ENCODE measurements at regions not wholly inside any gene's neighbourhood (a gene's known extent, or its start where the extent isn't known, plus 50 kb on each side); places are given as distances from the start of the nearest gene placed in this dataset.

DNA sequence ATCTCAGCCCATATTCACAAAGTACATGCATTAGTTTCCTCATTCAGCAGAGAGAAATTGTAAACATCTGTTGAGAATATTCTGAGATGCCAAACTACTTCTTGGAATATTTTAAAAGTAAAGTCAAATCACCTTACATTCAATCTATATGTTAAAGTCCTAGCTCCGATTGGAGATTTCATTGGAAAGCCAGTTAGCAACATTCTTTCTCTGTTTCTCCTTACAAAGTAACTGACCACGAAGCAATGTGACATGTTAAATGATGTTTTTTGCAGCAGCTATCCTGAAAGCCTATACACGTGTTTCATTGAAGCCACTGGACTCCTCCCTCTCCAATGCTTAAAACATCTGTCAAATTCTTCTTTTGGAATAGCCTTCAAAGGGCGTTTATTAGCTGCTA lies 379.1 kb upstream of the CCNH start:
- Mint-ChIP-seq H3K4me1 (no peaks in the 10 kb centered on the region), H3K27me3 (peaks cover 4 to 19% of the 10 kb centered on the region in 2 donors), H3K27ac (no peak overlapping the region), H3K4me3 (no peak overlapping the region), H3K36me3 (no peaks in the 10 kb centered on the region), H3K9me3 (no peaks in the 10 kb centered on the region)
- WGBS (ENCODE audit: insufficient coverage) = 20% methylated on average over 1 of the region's 4 CpGs
- POLR2A ChIA-PET = no interaction called here
- Histone ChIP-seq H3K4me3 (ENCODE audit: control insufficient read depth in 1 of 2, extremely low read depth in 1 of 2, low read length in 1 of 2) (no peak overlapping the region), H3K27ac (ENCODE audit: low read length) (no peak overlapping the region), H3K27me3 (replicated peaks in 1 of 2; ENCODE audit: control insufficient read depth in 2 of 2, extremely low read depth in 1 of 2, insufficient read depth in 2 of 2, low read length in 1 of 2) (no peaks in the 10 kb centered on the region), H3K9me3 (no peaks in the 10 kb centered on the region), H3K4me1 (ENCODE audit: control insufficient read depth in 1 of 2, extremely low read depth in 1 of 2, insufficient read depth in 2 of 2, low read length in 2 of 2) (no peaks in the 10 kb centered on the region), H3K36me3 (ENCODE audit: control insufficient read depth in 2 of 2, extremely low read depth in 1 of 2, insufficient read depth in 1 of 2, low read length in 1 of 2) (no peaks in the 10 kb centered on the region)
- DNase-seq (no peak), ATAC-seq (replicated peaks in 1 of 4) (no peak)
- CTCF ChIA-PET = no interaction called here

DNA sequence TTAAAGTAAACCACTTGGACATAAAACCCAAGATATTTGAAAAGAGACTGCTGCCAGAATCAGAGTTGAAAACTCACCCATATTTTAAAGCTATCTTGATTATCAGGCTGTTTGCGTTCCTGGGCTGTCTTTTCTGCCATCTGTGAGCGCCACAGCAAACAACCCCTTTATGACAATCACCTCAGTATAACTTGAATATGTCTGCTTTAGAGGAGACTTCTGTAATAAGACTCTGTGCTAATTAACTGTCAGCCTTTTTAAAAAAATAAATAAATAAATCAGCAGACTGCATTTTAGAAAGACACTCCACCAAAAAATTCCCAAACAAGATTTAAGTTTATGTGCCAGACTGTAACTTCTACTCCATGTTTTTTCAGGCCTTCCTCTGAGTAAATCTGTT lies 375.7 kb upstream of the CCNH start:
- Mint-ChIP-seq H3K4me3 (no peak overlapping the region), H3K36me3 (no peaks in the 10 kb centered on the region), H3K27ac (peak overlapping the region in 1 of 2 donors; percentile 41), H3K9me3 (no peaks in the 10 kb centered on the region), H3K4me1 (no peaks in the 10 kb centered on the region), H3K27me3 (peaks cover 11 to 13% of the 10 kb centered on the region in 2 donors)
- CTCF ChIA-PET = interaction anchor here in 1 of 2 donors (0.6 to 1.0 kb wide), 2 partner anchors 22 to 907 kb away, joined by 3 read pairs; no protein-coding TSS in a partner anchor
- Histone ChIP-seq H3K27me3 (replicated peaks in 1 of 2; ENCODE audit: control insufficient read depth in 2 of 2, extremely low read depth in 1 of 2, insufficient read depth in 2 of 2, low read length in 1 of 2) (no peaks in the 10 kb centered on the region), H3K27ac (ENCODE audit: low read length) (no peak overlapping the region), H3K4me1 (ENCODE audit: control insufficient read depth in 1 of 2, extremely low read depth in 1 of 2, insufficient read depth in 2 of 2, low read length in 2 of 2) (no peaks in the 10 kb centered on the region), H3K9me3 (no peaks in the 10 kb centered on the region), H3K4me3 (ENCODE audit: control insufficient read depth in 1 of 2, extremely low read depth in 1 of 2, low read length in 1 of 2) (no peak overlapping the region), H3K36me3 (ENCODE audit: control insufficient read depth in 2 of 2, extremely low read depth in 1 of 2, insufficient read depth in 1 of 2, low read length in 1 of 2) (no peaks in the 10 kb centered on the region)
- WGBS (ENCODE audit: insufficient coverage) = no CpG with 5 or more reads among the region's 2 CpGs
- POLR2A ChIA-PET = interaction anchor here (0.6 kb wide), 2 partner anchors 23 to 59 kb away, joined by 4 to 9 read pairs; no protein-coding TSS in a partner anchor
- ATAC-seq (replicated peaks in 1 of 4) (no peak), DNase-seq (no peak)

DNA sequence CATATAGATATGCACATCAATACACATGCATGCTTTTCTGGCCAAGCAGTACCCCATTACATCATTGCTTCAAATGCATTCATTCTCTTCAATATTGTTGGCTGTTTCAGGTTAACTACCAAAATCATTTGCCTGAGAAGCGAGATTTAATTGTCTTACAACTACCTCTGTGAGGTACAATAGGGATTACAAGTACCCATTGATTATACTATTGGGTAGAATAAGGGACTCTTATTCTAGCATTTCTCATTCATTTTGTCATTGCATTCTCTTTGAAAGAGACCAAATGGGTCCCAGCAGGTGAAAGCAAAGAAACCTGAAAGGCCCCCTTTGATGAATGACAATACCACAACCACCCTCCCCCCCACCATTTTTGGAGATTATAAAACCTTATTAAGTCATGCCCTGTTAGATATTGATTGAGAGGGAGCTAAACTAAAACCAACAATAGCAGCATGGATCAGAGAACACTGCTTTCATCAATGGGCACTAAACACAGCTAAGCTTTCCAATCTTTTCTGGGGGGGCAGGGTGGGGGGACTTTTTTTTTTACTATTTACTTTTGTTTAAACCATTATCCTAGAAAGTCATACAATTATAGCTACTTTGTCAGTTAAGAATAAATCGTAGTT lies 375.0 kb upstream of the CCNH start:
- H3K9me3 Mint-ChIP-seq = no peaks in the 10 kb centered on the region
- H3K27me3 Mint-ChIP-seq = peaks cover 14 to 18% of the 10 kb centered on the region in 2 donors
- H3K36me3 Mint-ChIP-seq = no peaks in the 10 kb centered on the region
- ChIA-PET CTCF (interaction anchor here in 1 of 2 donors (1.0 to 1.5 kb wide), 2 partner anchors 21 to 903 kb away, joined by 3 to 7 read pairs; no protein-coding TSS in a partner anchor), POLR2A (interaction anchor here (0.6 kb wide), 3 partner anchors 22 to 1737 kb away, joined by 4 to 9 read pairs (median 5); no protein-coding TSS in a partner anchor)
- no peak overlapping the region for H3K4me3 Mint-ChIP-seq
- no peak overlapping the region for H3K4me3 ChIP-seq (ENCODE audit: control insufficient read depth in 1 of 2, extremely low read depth in 1 of 2, low read length in 1 of 2)
- H3K9me3 ChIP-seq = no peaks in the 10 kb centered on the region
- DNase-seq (no peak), ATAC-seq (replicated peaks in 1 of 4) (no peak)
- H3K36me3 ChIP-seq (ENCODE audit: control insufficient read depth in 2 of 2, extremely low read depth in 1 of 2, insufficient read depth in 1 of 2, low read length in 1 of 2) = no peaks in the 10 kb centered on the region
- H3K27ac ChIP-seq (ENCODE audit: low read length) = no peak overlapping the region
- no peak overlapping the region for H3K27ac Mint-ChIP-seq
- no CpG with 5 or more reads among the region's 2 CpGs for WGBS (ENCODE audit: insufficient coverage)
- H3K4me1 ChIP-seq (ENCODE audit: control insufficient read depth in 1 of 2, extremely low read depth in 1 of 2, insufficient read depth in 2 of 2, low read length in 2 of 2) = no peaks in the 10 kb centered on the region
- H3K4me1 Mint-ChIP-seq = no peaks in the 10 kb centered on the region
- H3K27me3 ChIP-seq (replicated peaks in 1 of 2; ENCODE audit: control insufficient read depth in 2 of 2, extremely low read depth in 1 of 2, insufficient read depth in 2 of 2, low read length in 1 of 2) = peaks cover 0 to 4% of the 10 kb centered on the region in 2 experiments

DNA sequence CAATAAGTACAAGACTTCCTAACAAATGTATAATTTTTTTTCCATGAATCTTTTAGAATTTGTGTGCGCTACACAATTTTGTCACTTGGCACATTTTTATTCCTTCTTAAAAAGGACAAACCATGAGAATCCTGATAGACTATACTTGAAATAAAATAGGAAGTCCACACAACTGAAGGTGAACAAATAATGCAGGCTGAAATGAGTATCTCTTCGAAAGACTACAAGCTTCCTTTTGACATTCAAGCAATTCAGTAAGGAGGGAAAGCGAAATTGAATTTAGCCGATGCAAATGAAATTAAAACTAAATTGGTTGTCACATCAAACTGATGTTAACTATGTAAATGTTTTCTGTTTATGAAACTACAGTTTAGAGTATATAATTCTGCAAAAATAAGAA lies 374.4 kb upstream of the CCNH start:
- Mint-ChIP-seq H3K9me3 (no peaks in the 10 kb centered on the region), H3K4me1 (no peaks in the 10 kb centered on the region), H3K36me3 (no peaks in the 10 kb centered on the region), H3K4me3 (no peak overlapping the region), H3K27ac (no peak overlapping the region), H3K27me3 (peaks cover 17 to 21% of the 10 kb centered on the region in 2 donors)
- H3K4me3 ChIP-seq (ENCODE audit: control insufficient read depth in 1 of 2, extremely low read depth in 1 of 2, low read length in 1 of 2) = no peak overlapping the region
- peaks cover 0 to 8% of the 10 kb centered on the region in 2 experiments for H3K27me3 ChIP-seq (replicated peaks in 1 of 2; ENCODE audit: control insufficient read depth in 2 of 2, extremely low read depth in 1 of 2, insufficient read depth in 2 of 2, low read length in 1 of 2)
- no peaks in the 10 kb centered on the region for H3K9me3 ChIP-seq
- no peak for DNase-seq
- H3K4me1 ChIP-seq (ENCODE audit: control insufficient read depth in 1 of 2, extremely low read depth in 1 of 2, insufficient read depth in 2 of 2, low read length in 2 of 2) = no peaks in the 10 kb centered on the region
- POLR2A ChIA-PET = no interaction called here
- no peak for ATAC-seq (replicated peaks in 1 of 4)
- no peak overlapping the region for H3K27ac ChIP-seq (ENCODE audit: low read length)
- CTCF ChIA-PET = interaction anchor here in 1 of 2 donors (1.5 kb wide), 1 partner anchor 904 kb away, joined by 7 read pairs; no protein-coding TSS in a partner anchor
- WGBS (ENCODE audit: insufficient coverage) = no CpG with 5 or more reads among the region's 4 CpGs
- no peaks in the 10 kb centered on the region for H3K36me3 ChIP-seq (ENCODE audit: control insufficient read depth in 2 of 2, extremely low read depth in 1 of 2, insufficient read depth in 1 of 2, low read length in 1 of 2)

DNA sequence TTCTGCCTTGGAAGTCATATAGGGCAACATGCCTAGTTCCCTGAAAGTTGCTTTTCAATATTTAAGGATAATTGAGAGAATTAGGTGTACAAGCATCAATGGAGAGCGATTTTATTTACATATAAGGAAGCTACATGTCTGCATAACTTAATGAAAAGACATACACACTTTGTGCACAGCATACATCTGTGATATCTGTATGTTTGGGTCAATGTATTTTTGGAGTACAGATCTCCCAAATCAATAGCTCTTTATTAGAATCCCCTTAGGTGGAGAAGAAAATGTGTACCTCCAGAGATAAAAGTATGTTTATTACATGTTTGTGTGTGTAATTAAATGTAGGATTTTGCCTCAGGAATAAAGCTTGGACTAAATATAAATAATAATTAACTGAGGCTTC lies 373.7 kb upstream of the CCNH start:
- Mint-ChIP-seq H3K36me3 (no peaks in the 10 kb centered on the region), H3K4me3 (no peak overlapping the region), H3K27ac (no peak overlapping the region), H3K4me1 (no peaks in the 10 kb centered on the region), H3K9me3 (no peaks in the 10 kb centered on the region), H3K27me3 (peaks cover 23 to 27% of the 10 kb centered on the region in 2 donors)
- no peaks in the 10 kb centered on the region for H3K36me3 ChIP-seq (ENCODE audit: control insufficient read depth in 2 of 2, extremely low read depth in 1 of 2, insufficient read depth in 1 of 2, low read length in 1 of 2)
- ATAC-seq (replicated peaks in 1 of 4) (no peak), DNase-seq (no peak)
- no peak overlapping the region for H3K4me3 ChIP-seq (ENCODE audit: control insufficient read depth in 1 of 2, extremely low read depth in 1 of 2, low read length in 1 of 2)
- no peak overlapping the region for H3K27ac ChIP-seq (ENCODE audit: low read length)
- WGBS (ENCODE audit: insufficient coverage) = no CpG with 5 or more reads among the region's 1 CpG
- H3K4me1 ChIP-seq (ENCODE audit: control insufficient read depth in 1 of 2, extremely low read depth in 1 of 2, insufficient read depth in 2 of 2, low read length in 2 of 2) = no peaks in the 10 kb centered on the region
- CTCF ChIA-PET = interaction anchor here in 1 of 2 donors (0.5 to 1.5 kb wide), 3 partner anchors 10 to 905 kb away, joined by 3 to 7 read pairs (median 3); no protein-coding TSS in a partner anchor
- H3K27me3 ChIP-seq (replicated peaks in 1 of 2; ENCODE audit: control insufficient read depth in 2 of 2, extremely low read depth in 1 of 2, insufficient read depth in 2 of 2, low read length in 1 of 2) = peaks cover 0 to 8% of the 10 kb centered on the region in 2 experiments
- POLR2A ChIA-PET = no interaction called here
- no peaks in the 10 kb centered on the region for H3K9me3 ChIP-seq

DNA sequence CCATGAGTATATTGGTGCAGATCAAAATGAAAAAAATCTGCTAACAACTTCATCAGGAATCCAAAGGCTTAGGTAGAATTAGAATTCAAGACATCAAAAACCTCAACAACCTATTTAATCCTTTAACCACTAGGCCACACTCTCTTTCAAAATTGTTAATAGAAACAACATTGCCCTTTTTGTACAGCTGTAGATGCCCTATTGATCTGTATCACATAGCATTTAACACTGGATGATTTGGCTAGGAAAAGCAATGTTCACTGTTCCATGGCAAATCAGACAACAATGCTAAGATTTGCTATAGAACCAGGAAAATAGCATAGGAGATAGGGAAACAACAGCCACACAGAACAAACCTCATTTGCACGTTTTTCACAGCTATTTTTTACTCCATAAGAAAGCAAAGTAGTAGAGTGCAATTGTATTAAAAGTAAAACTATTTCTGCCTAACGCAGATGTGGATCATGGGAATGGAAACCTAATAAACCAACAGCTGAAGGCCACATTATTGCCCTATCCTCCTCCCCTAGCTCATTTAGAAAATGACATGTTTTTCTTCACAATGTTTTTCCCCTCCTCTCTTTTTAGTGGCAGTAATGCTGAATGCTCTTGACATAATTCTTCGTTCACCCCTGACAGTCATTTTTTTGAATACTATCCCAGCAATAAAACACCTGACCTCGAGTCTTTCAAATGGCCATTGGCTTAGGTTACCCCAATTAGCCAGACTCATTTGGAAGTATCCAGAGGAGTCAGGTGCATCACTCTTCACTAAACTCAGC lies 373.0 kb upstream of the CCNH start:
- no peak for ATAC-seq (replicated peaks in 1 of 4)
- Histone ChIP-seq H3K4me3 (ENCODE audit: control insufficient read depth in 1 of 2, extremely low read depth in 1 of 2, low read length in 1 of 2) (no peak overlapping the region), H3K27ac (ENCODE audit: low read length) (no peak overlapping the region), H3K9me3 (no peaks in the 10 kb centered on the region), H3K36me3 (ENCODE audit: control insufficient read depth in 2 of 2, extremely low read depth in 1 of 2, insufficient read depth in 1 of 2, low read length in 1 of 2) (no peaks in the 10 kb centered on the region), H3K4me1 (ENCODE audit: control insufficient read depth in 1 of 2, extremely low read depth in 1 of 2, insufficient read depth in 2 of 2, low read length in 2 of 2) (no peaks in the 10 kb centered on the region), H3K27me3 (replicated peaks in 1 of 2; ENCODE audit: control insufficient read depth in 2 of 2, extremely low read depth in 1 of 2, insufficient read depth in 2 of 2, low read length in 1 of 2) (peaks cover 0 to 8% of the 10 kb centered on the region in 2 experiments)
- Mint-ChIP-seq H3K9me3 (no peaks in the 10 kb centered on the region), H3K36me3 (no peaks in the 10 kb centered on the region), H3K27ac (no peak overlapping the region), H3K4me3 (no peak overlapping the region), H3K27me3 (peaks cover 27 to 31% of the 10 kb centered on the region in 2 donors), H3K4me1 (peaks cover 0 to 3% (median 3%) of the 10 kb centered on the region in 3 donors)
- CTCF ChIA-PET = interaction anchor here in 1 of 2 donors (0.5 to 1.1 kb wide), 2 partner anchors 11 to 897 kb away, joined by 3 read pairs; no protein-coding TSS in a partner anchor
- 63% methylated on average over 1 of the region's 4 CpGs for WGBS (ENCODE audit: insufficient coverage)
- no peak for DNase-seq
- POLR2A ChIA-PET = no interaction called here
